HTR-8/SVneo (cell line): ENCODE measurements at regions not wholly inside any gene's neighbourhood (a gene's known extent, or its start where the extent isn't known, plus 50 kb on each side); places are given as distances from the start of the nearest gene placed in this dataset.
"Not testable (repeated sequence)": the region's sequence is repeated elsewhere in the genome, so short reads cannot be mapped to it uniquely, and the experiment has no call there.

Experiments
- DNase-seq: peaks from one replicate; pipeline ENCODE4 v3.0.0; 2011; ENCODE audit warnings: low spot score, mixed read lengths; ENCODE audit not compliant: insufficient read length
- FAIRE-seq: peaks from 2 replicates; lab custom pipeline; 2011; peaks lifted over from hg19 to GRCh38; lab: Jason Lieb, UNC

GRCh38 chrX:84611843-84612636 is 109.8 kb upstream of the HDX start:
- no peak for FAIRE-seq
- DNase-seq, result no peak

GRCh38 chrX:84634201-84634782 is 132.0 kb upstream of the HDX start:
- FAIRE-seq, result no peak
- no peak for DNase-seq

- no peak for FAIRE-seq
- no peak for DNase-seq
These were observed 163.8 kb upstream of the HDX start for GRCh38 chrX:84666086-84666485.

GRCh38 chrX:84690228-84690627 is 188.0 kb upstream of the HDX start:
- FAIRE-seq, result no peak
- no peak for DNase-seq

- no peak for FAIRE-seq
- no peak for DNase-seq
These were observed 207.7 kb upstream of the HDX start for GRCh38 chrX:84709987-84710386.

- no peak for FAIRE-seq
These were observed 208.4 kb upstream of the HDX start for GRCh38 chrX:84710611-84711010.

GRCh38 chrX:84712621-84713020 is 210.4 kb upstream of the HDX start:
- DNase-seq (no peak), FAIRE-seq (no peak)

More at GRCh38 chrX:84710611-84711010, 208.4 kb upstream of the HDX start:
- no peak for DNase-seq

- DNase-seq (no peak), FAIRE-seq (no peak)
These were observed 213.1 kb upstream of the HDX start for GRCh38 chrX:84715315-84715714.

GRCh38 chrX:84717343-84717742 is 215.1 kb upstream of the HDX start:
- DNase-seq (no peak), FAIRE-seq (no peak)

GRCh38 chrX:84721416-84721815 is 219.2 kb upstream of the HDX start:
- FAIRE-seq, result no peak
- DNase-seq, result no peak

GRCh38 chrX:84724576-84724975 is 222.3 kb upstream of the HDX start:
- FAIRE-seq, result no peak
- DNase-seq, result no peak

GRCh38 chrX:84729408-84729807 is 227.2 kb upstream of the HDX start:
- DNase-seq (no peak), FAIRE-seq (no peak)

- peak; percentile 1 for DNase-seq
- no peak for FAIRE-seq
These were observed 227.6 kb upstream of the HDX start for GRCh38 chrX:84729809-84730208.

GRCh38 chrX:84735025-84735424 is 232.8 kb upstream of the HDX start:
- FAIRE-seq, result no peak
- DNase-seq, result no peak

- DNase-seq, result no peak
- no peak for FAIRE-seq
These were observed 235.2 kb upstream of the HDX start for GRCh38 chrX:84737471-84737871.

GRCh38 chrX:84747516-84747915 is 245.3 kb upstream of the HDX start:
- FAIRE-seq (no peak), DNase-seq (no peak)

GRCh38 chrX:84748965-84749656 is 246.9 kb upstream of the HDX start:
- FAIRE-seq, result no peak

GRCh38 chrX:84760560-84760959 is 243.1 kb upstream of the APOOL start:
- FAIRE-seq (no peak), DNase-seq (no peak)

More at GRCh38 chrX:84748965-84749656, 246.9 kb upstream of the HDX start:
- no peak for DNase-seq

GRCh38 chrX:84796321-84796720 is 207.4 kb upstream of the APOOL start:
- FAIRE-seq (no peak), DNase-seq (no peak)

GRCh38 chrX:84830836-84831235 is 172.8 kb upstream of the APOOL start:
- DNase-seq (no peak), FAIRE-seq (no peak)

- DNase-seq, FAIRE-seq: not testable (repeated sequence)
These were observed 157.1 kb upstream of the APOOL start for GRCh38 chrX:84846541-84846940.
